Nucleus accumbens (tissue), 56 donors: ENCODE measurements at regions not wholly inside any gene's neighbourhood (a gene's known extent, or its start where the extent isn't known, plus 50 kb on each side); places are given as distances from the start of the nearest gene placed in this dataset.

Experiments used
- DNase-seq, 56 donors: peaks; one replicate each; lab custom pipeline; 2025; lab: John Stamatoyannopoulos, UW

DNA sequence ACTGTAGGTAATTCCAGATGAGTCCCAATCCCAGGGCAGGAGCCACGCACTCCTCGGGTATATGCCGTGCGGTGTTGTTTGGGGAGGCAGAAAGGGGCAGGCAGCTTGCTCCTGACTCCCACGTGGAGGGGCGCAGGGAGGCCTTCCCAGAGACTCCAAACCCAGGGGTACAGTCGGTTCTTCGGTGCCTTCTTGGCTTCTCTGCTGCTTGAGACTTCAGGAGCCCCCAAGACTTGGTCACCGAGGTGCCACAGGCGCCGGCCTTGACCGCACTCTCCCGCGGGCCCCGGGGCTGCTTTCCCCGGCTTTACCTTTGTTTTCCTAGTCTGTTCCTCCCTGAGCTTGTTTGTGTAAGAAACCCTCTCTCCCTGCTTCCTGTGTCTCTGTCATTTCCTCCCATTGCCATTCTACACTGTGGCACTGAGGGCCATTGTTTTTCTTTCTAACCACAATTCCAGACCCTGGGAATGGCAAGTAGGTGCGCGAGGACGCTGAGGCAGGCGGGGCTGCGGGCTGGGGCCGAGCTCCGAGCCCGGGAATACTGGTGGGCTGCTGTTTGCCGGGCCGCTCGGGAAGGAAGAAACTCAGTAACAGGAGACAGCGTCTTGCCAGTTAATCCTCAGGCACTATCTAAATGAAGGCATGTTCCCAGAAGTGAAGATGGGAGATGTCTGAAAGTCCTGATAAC, 215.6 kb upstream of the HEY2 start:
- no peak for DNase-seq

DNA sequence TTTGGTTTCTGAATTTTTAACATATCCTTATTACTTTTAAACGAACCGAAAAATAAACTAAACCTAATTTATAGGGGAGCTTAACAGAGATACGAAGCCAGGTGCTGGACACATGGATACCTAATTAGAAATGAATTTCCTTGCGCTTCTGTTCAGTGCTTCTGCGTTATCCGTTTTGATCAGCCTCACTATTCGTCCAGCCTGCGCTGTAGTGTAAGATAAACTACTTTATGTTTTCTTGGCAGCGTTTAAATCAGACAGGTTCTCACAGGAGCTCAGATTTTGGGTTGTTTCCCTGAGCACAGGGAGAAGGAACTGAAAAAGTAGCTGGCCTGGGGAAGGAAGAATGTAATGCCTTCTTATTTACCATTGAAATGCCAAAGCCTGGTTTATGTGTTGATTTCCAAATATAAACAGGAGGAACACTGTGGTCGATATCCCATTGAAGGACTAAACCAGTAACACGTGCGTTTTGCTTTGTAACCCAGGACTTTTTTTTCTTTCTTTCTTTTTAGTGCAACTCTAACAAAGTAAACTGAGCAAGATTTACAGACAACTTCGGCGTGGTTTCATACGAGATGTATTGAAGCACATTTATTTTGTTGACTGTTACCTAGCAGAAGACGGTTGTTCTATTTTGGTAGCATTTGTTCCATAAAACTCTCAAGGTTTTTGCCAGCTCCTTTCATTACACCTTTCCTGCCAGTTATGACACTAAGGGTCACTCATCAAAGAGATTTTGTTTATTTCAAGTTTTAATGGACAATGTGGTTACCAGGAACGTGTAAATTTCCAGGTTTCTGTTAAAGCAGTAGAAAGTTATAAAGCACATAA, 214.8 kb upstream of the HEY2 start:
- DNase-seq, result no peak

DNA sequence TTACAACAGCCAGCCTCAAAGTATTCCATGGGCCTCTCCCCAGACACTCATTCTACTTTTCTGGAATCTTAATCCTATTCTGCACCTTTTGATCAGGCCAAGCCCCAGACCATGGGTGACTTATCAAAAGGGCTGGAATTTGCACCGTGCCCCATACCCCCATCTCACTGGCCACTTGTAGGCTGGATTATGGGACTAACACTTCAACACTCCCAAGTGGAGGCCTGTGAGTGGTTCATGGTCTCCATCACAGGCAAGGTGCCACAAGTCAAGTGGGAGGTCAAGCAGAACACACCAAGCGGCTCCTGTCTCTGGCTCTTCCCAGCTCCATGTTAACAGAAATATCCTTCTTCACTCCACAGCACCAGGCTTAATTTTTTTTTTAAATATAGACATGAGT, 212.3 kb upstream of the HEY2 start:
- no peak for DNase-seq

DNA sequence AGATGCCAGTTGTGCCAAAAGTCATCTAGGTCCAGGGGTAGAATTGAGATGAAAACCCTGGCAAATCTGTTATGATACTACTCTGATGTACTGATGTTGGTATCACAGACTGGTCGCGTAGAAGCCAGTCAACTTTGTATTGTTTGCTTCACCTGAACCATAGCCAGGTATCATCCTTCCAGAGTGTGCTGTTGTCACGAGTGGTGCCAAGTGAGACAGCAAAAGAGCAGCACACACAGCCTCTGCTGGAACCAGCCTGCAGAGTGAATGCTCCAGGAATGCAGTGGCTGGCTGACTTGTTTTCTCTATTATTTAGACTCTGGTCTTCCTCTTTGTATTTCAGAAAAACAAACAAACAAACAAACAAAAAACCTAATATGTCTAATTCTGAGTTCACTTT, 209.5 kb upstream of the HEY2 start:
- DNase-seq, result no peak

GRCh38 chr6:125544819-125545218, 204.6 kb upstream of the HEY2 start:
- DNase-seq, result no peak

- no peak for DNase-seq
Measured at GRCh38 chr6:125546841-125547251, 202.6 kb upstream of the HEY2 start.

GRCh38 chr6:125547381-125547780, 202.1 kb upstream of the HEY2 start:
- DNase-seq, result no peak

GRCh38 chr6:125549202-125549884, 200.1 kb upstream of the HEY2 start:
- DNase-seq, result no peak

- no peak for DNase-seq
Measured at GRCh38 chr6:125550892-125551291, 198.5 kb upstream of the HEY2 start.

DNA sequence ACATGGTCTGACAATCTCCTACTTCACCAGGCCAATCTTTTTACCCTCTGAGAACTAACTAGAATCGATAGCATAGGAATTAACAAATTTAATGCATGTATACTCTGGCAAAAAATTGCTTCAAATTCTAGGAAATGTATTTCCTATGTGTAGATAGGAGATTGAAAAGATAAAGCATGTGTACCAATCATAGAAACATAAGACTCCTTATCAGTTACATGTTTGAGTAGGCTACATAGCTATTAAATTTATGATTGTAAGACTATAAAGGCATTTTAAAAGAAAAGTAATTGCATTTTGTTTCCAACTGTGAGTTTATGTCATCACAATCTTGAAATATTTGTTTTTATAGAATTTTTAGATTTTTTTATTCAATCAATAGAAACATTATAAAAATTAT, 196.6 kb upstream of the HEY2 start:
- DNase-seq, result no peak

DNA sequence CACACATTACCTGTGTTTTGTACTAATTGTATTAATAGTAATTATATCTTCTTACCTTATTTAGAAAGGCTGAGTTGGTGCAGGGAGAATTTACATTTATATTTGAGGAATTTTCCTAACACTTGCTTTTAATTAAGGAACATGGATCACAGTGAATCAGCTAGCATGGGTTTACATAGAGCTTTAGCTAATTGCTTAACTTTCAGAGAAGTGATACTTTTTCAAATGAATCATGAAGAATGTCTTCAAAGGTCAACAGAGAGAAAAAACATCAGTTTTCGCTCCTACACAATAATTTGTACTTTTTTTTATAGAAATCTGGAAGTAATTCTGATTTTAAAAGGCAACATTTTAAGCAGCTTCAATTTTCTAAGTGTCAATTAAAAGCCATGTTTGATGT, 195.0 kb upstream of the HEY2 start:
- DNase-seq, result no peak

- no peak for DNase-seq
Measured at GRCh38 chr6:125558241-125558843, 191.1 kb upstream of the HEY2 start.

DNA sequence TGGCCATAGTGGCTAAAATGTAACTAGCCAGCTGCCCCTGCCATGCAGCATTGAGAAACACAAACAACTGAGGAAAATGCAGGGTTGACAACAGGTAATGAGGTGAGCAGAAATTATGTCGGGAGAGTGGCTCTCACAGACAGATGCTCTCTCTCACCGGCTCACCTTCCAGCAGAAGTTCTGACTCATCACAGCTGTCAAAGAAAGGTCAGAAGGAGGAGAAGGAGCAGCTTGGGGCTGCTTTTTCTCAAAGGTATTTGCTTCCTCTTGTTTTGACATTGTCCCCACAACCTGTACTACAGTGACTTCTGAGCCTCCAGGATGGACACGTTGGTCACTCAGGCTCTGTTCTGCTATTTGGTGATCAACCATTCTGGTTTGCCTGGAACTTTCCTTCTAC, 190.5 kb upstream of the HEY2 start:
- DNase-seq, result no peak

GRCh38 chr6:125562156-125562555, 187.3 kb upstream of the HEY2 start:
- no peak for DNase-seq

DNA sequence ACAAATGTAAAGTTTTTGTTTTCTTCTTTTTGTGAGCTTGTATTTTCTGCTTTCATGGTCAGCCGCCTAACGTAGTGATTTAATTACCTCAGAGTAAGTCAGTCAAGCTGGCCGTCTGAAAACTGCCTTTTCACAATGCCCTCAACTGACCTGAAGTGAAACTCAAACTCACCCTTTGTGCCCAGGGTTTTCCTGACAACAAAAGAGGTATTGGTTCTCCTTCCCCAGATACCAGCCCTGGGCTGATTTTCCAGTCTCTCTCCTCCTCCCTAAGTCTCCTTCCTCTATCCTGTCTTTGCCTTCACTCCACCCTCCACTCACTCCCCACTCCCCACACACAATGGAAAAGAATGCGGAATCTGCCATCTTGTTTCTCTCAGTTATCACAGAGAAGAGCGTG, 184.5 kb upstream of the HEY2 start:
- no peak for DNase-seq

DNA sequence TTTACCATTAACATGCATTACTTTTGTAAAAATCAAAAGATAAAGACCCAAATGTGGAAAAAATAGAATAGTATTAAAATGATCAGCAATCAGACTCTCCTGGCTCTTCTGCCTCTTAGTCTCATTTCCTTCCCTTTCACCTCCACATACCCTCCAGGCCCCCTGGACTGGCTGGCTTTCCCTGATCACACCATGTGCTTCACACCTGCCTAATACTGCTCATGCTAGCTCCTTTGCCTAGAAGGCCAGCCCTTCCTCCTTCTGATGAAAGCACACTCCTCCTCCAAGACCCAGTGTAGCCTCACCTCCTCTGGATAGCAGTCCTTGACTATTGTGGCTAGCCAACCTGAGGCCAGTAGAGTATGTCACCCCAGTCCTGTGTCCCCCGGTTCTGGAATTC, 182.0 kb upstream of the HEY2 start:
- DNase-seq, result no peak

GRCh38 chr6:125568609-125569008, 180.8 kb upstream of the HEY2 start:
- DNase-seq, result no peak

GRCh38 chr6:125570526-125570925, 178.9 kb upstream of the HEY2 start:
- no peak for DNase-seq

GRCh38 chr6:125571207-125571755, 178.2 kb upstream of the HEY2 start:
- no peak for DNase-seq

DNA sequence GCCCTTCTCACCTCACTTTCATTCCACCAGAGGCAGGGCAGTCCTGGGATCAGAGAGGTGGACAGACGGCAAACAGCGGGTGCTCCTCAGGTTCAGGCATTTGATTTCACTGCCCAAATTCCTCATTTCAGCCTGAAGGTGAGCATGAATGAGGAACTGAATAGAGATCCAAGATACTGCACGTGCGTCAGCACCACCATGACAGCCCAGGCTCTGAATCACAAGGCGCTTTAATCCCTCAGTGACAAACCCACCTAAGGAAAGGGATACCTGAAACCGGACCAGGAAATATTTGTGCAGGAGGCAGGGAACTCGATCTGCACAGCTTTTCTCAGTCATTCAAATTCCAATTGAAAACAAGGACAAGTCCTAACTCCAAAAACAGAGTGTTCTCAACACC, 174.8 kb upstream of the HEY2 start:
- DNase-seq, result no peak

DNA sequence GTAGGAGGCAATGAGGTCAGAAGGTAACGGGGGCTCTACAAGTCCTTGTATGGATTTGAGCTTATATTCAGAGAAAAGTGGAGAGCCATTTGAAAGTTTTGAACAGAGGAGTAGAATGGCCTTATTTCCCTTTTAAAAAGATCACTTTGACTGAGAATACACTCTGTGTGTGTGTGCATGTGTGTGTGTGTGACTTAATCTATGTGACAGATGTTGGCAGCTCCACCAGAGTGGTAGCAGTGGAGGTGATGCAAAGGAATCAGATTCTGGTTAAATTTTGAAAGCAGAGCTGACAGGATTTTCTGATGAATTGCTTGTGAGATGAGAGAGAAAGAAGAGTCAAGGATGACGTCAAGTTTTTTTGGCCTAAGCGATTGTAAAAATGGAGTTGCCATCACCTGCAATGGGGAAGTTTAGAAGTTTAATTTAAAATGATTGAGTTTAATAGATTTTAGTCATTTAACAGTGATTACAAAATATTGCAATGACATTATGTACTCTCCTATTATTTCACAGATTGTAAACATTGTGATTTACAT, 172.2 kb upstream of the HEY2 start:
- DNase-seq, result no peak
